ENCODE measurements at regions not wholly inside any gene's neighbourhood (a gene's known extent, or its start where the extent isn't known, plus 50 kb on each side); places are given as distances from the start of the nearest gene placed in this dataset.

DNA sequence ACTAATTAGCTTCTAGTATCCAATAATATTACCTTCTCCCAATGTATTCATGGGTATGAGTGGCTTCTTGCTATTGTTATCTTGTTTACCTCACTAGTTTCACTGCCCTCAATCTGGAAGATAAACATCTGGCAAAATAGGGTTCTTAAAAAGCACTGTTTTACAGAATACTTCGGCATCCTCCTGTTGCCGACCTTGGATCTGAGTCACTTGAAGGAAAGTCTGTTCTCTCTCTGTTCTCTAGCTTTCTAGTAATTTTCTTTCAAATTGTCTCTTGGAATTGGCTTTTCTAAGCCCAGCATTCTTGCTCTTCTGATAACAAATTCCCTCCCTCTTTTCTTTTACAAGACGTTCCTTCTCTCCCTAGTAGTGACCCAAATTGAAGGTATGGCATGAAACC lies 189.5 kb downstream of the KITLG start:
- Histone ChIP-seq H3K4me2 (ENCODE audit: low read depth, low read length) (no peak overlapping the region), H3K4me3 (ENCODE audit: insufficient read depth, low read depth, low read length) (no peak overlapping the region), H3K27ac (ENCODE audit: insufficient read depth, low read length) (no peak overlapping the region), H2AK9ac (replicated peaks; ENCODE audit: low read depth, low read length, poor library complexity) (no peak overlapping the region), H2BK120ac (ENCODE audit: low read depth, low read length) (no peak overlapping the region), H3K9me3 (ENCODE audit: control insufficient read depth, insufficient read depth, low read length) (no peaks in the 10 kb centered on the region), H3K27me3 (ENCODE audit: control insufficient read depth, insufficient read depth, low read length) (no peaks in the 10 kb centered on the region), H2BK5ac (ENCODE audit: low read depth, low read length, poor library complexity, severe bottlenecking) (no peak overlapping the region), H3K56ac (ENCODE audit: extremely low read depth, insufficient read depth, low read length) (no peak overlapping the region), H3K4me1 (ENCODE audit: control insufficient read depth, insufficient read depth, low read length) (peaks cover 4% of the 10 kb centered on the region), H3K9ac (ENCODE audit: low read depth, low read length) (no peak overlapping the region), H2BK15ac (ENCODE audit: low read depth, low read length) (peak overlapping the region; percentile 45; the same call in 1 of the 3 replicates), H4K5ac (ENCODE audit: low read depth, low read length) (peak overlapping the region; percentile 75; the same call in 1 of the 2 replicates), H4K91ac (ENCODE audit: insufficient read depth, low read depth, low read length) (no peak overlapping the region), H3K9me1 (ENCODE audit: insufficient read depth, low read length) (0 out of 2 replicates have a peak, but pooled peaks cover 8% of the 10 kb centered on the region), H3K14ac (replicated peaks; ENCODE audit: low read depth, low read length) (no peak overlapping the region), H3K23ac (ENCODE audit: low read depth, low read length) (no peak overlapping the region), H2BK20ac (ENCODE audit: low read depth, low read length) (0 out of 2 replicates have a peak overlapping the region, but pooled peaks have one; percentile 21), H4K8ac (ENCODE audit: low read depth in 2 of 2, low read length in 2 of 2) (no peak overlapping the region), H4K20me1 (ENCODE audit: insufficient read depth, low read length) (no peaks in the 10 kb centered on the region), H2AK5ac (ENCODE audit: low read depth, low read length) (no peak overlapping the region), H3K79me1 (ENCODE audit: low read depth in 1 of 2, low read length in 2 of 2) (peaks cover 3 to 6% of the 10 kb centered on the region in 2 experiments; a peak in 1 of 4 replicates), H2AFZ (replicated peaks; ENCODE audit: low read length, poor library complexity) (no peak overlapping the region), H3K36me3 (ENCODE audit: control insufficient read depth, insufficient read depth, low read length) (no peaks in the 10 kb centered on the region), H3K18ac (ENCODE audit: low read depth, low read length) (peak overlapping the region; percentile 76; the same call in 1 of the 2 replicates), H3K4ac (ENCODE audit: low read depth, low read length) (no peak overlapping the region)
- in situ Hi-C loops (cut with MboI; ENCODE audit: low sequenced_read_pairs) (no loop called here), intact Hi-C loops (cut with micrococcal nuclease) (loop anchor here (5.0 kb wide), 1 partner anchor 861 kb away; no protein-coding TSS in a partner anchor), dilution Hi-C loops (cut with HindIII; ENCODE audit: low sequenced_read_pairs, unreplicated experiment) (no loop called here)
- DNase-seq (no peak), ATAC-seq (ENCODE audit: low read depth) (no peak)
- no TSS peak for BruUV-seq (replicated peaks)
- POLR2A ChIA-PET (ENCODE audit: unreplicated experiment): no interaction called here
- WGBS, 2 experiments (ENCODE audit: extremely low coverage in 2 of 2, insufficient read length in 1 of 2): 80% methylated on average over 1 of the region's 3 CpGs; no CpG with 5 or more reads in 1 of the 2 experiments
- CTCF ChIA-PET: no interaction called here
- TF ChIP-seq CEBPB (IDR thresholded peaks at IDR 0.05; ENCODE audit: low read depth, low read length): no peak
- TF ChIP-seq RCOR1 (IDR thresholded peaks at IDR 0.05; ENCODE audit: insufficient replicate concordance, low read length): no peak
- TF ChIP-seq SMC3 (IDR thresholded peaks at IDR 0.05; ENCODE audit: low read depth, low read length): no peak
- no peak for TF ChIP-seq BHLHE40 (IDR thresholded peaks at IDR 0.05; ENCODE audit: low read depth, low read length)
- TF ChIP-seq NFE2L2 (IDR thresholded peaks at IDR 0.05; ENCODE audit: low read depth, low read length): no peak
- no peak for TF ChIP-seq RFX5 (IDR thresholded peaks at IDR 0.05; ENCODE audit: low read depth, low read length)
- TF ChIP-seq POLR2A (IDR thresholded peaks at IDR 0.05; ENCODE audit: low read depth, low read length): no peak
- TF ChIP-seq FOS (IDR thresholded peaks at IDR 0.05; ENCODE audit: low read depth, low read length): no peak

Data from IMR-90 (cell line).